ENCODE measurements at regions not wholly inside any gene's neighbourhood (a gene's known extent, or its start where the extent isn't known, plus 50 kb on each side); places are given as distances from the start of the nearest gene placed in this dataset.

- no peak for TF ChIP-seq CTCF (IDR thresholded peaks at IDR 0.05; ENCODE audit: poor library complexity)
- TF ChIP-seq EZH2phosphoT487 (IDR thresholded peaks at IDR 0.05; ENCODE audit: low read depth, severe bottlenecking, unreplicated experiment): no peak
- TF ChIP-seq EZH2 (IDR thresholded peaks at IDR 0.05; ENCODE audit: borderline replicate concordance): no peak
Observed at GRCh38 chr5:158397278-158397677, 538.3 kb upstream of the CLINT1 start.
